ENCODE measurements at regions not wholly inside any gene's neighbourhood (a gene's known extent, or its start where the extent isn't known, plus 50 kb on each side); places are given as distances from the start of the nearest gene placed in this dataset.
A peak's percentile ranks its signal among the peaks of the same experiment; 100 is the strongest.

GRCh38 chr12:79524507-79525148, 166.1 kb downstream of the PAWR start:
- Histone ChIP-seq H3K4me3 (no peak overlapping the region), H3K9me3 (no peaks in the 10 kb centered on the region), H3K4me1 (ENCODE audit: control insufficient read depth in 1 of 2, low read depth in 2 of 2) (peaks cover 8 to 32% of the 10 kb centered on the region in 2 donors), H3K27me3 (replicated peaks; ENCODE audit: insufficient read depth) (no peaks in the 10 kb centered on the region), H3K27ac (no peak overlapping the region), H3K36me3 (no peaks in the 10 kb centered on the region)
- no peak for DNase-seq (ENCODE audit: low spot score)
- ATAC-seq (ENCODE audit: insufficient number of reproducible peaks, low FRiP score, low read depth) = no peak
- TF ChIP-seq CTCF (IDR thresholded peaks at IDR 0.05) = no peak

DNA sequence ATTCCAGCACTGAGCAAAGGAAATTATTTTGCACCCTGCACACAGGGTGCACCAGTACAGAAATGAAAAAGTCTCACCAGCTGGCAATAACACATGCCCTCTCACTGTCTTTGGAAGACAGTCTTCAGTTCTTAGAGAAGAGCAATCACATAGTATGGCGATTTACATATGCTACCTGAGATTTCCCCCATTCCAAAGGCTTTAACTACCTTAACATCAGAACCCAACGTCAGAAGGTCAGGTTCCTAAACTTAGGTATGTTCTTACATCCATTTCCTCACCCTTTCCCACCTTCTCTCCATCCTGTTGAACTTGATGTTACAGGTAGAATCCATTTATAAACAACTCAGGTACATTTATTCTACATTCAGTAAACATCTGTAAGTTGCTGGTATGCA, 167.8 kb downstream of the PAWR start:
- Histone ChIP-seq H3K4me3 (no peak overlapping the region), H3K27ac (no peak overlapping the region), H3K27me3 (replicated peaks; ENCODE audit: insufficient read depth) (no peaks in the 10 kb centered on the region), H3K9me3 (no peaks in the 10 kb centered on the region), H3K36me3 (no peaks in the 10 kb centered on the region), H3K4me1 (ENCODE audit: control insufficient read depth in 1 of 2, low read depth in 2 of 2) (peaks cover 7 to 31% of the 10 kb centered on the region in 2 donors)
- TF ChIP-seq CTCF (IDR thresholded peaks at IDR 0.05) = no peak
- DNase-seq (ENCODE audit: low spot score) (no peak), ATAC-seq (ENCODE audit: insufficient number of reproducible peaks, low FRiP score, low read depth) (no peak)

DNA sequence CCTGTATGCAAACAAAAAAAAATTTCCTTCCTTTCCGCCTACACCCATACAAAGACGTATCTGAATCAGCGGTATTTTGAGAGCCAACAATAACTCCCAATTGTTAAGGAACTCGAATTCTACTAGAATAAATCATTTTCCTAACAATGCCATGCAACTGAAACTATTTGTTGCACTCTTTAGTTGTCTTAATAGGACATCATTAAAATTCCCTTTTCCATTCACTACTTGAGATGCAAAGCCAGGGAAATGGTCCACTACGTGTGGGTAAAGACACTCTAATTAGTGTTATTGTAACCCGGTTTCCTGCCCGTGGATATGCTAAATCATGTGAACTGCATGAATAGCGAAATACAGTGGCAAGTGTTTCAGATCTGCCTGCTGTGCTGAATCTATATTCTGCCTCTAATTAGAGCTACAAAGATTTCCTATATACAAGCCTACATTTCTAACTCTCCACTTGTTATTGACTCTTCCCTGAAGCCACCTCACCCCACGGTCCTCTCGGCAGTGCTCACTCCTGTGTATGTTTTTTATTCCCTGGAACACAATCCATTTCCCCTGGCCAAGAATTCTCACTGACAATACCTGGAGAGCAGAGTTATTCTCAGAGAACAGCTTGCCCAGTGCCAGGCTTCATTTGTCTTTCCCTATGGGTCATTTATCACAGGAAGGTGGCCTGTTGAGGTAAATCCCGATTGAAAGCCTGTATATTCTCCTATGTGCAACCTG, 168.3 kb downstream of the PAWR start:
- Histone ChIP-seq H3K4me3 (peak overlapping the region; percentile 10), H3K36me3 (no peaks in the 10 kb centered on the region), H3K27me3 (replicated peaks; ENCODE audit: insufficient read depth) (no peaks in the 10 kb centered on the region), H3K9me3 (no peaks in the 10 kb centered on the region), H3K4me1 (ENCODE audit: control insufficient read depth in 1 of 2, low read depth in 2 of 2) (peaks cover 3 to 25% of the 10 kb centered on the region in 2 donors), H3K27ac (no peak overlapping the region)
- ATAC-seq (ENCODE audit: insufficient number of reproducible peaks, low FRiP score, low read depth) = no peak
- no peak for TF ChIP-seq CTCF (IDR thresholded peaks at IDR 0.05)
- DNase-seq (ENCODE audit: low spot score) = no peak

DNA sequence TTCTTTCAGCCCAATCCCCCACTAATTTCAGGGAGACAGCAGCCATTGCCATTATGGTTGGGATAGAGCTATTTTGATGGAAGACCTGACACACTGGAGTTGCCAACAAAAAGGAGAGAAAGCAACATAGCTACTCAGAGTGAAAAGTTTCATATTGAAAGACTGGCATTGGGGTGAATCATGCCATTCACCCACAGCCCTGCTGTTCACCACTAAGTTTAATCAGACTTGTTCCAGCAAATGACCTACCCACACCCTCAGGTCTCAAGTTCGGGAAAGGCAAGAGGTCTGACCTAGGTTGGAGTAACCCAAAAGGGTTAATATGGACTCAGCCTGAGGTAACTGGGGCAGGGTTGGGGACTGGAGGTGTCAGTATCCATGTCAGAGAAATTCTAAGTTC, 169.2 kb downstream of the PAWR start:
- DNase-seq (ENCODE audit: low spot score) = no peak
- no peaks in the 10 kb centered on the region for H3K36me3 ChIP-seq
- H3K27me3 ChIP-seq (replicated peaks; ENCODE audit: insufficient read depth) = no peaks in the 10 kb centered on the region
- H3K27ac ChIP-seq = no peak overlapping the region
- H3K4me3 ChIP-seq = no peak overlapping the region
- no peak for TF ChIP-seq CTCF (IDR thresholded peaks at IDR 0.05)
- ATAC-seq (ENCODE audit: insufficient number of reproducible peaks, low FRiP score, low read depth) = no peak
- H3K9me3 ChIP-seq = no peaks in the 10 kb centered on the region
- peaks cover 3 to 22% of the 10 kb centered on the region in 2 donors for H3K4me1 ChIP-seq (ENCODE audit: control insufficient read depth in 1 of 2, low read depth in 2 of 2)

DNA sequence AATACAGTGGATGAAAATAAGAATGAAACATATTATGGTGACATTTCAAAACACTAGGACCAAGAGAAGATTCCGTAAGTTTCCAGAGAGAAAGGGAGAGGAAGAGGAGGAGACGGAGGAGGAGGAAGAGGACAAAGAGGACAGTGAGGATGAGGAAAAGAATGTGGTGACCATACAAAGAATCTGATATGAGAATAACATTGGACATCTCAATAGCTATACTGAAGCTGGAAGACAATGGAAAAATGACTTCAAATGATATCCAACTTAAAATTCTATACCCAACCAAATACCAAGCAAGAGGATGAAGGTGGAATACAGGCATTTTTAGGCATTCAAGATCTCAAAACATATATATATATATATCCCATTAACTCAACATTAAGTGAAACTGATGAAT, 173.4 kb downstream of the PAWR start:
- Histone ChIP-seq H3K4me3 (no peak overlapping the region), H3K36me3 (no peaks in the 10 kb centered on the region), H3K27me3 (replicated peaks; ENCODE audit: insufficient read depth) (no peaks in the 10 kb centered on the region), H3K4me1 (ENCODE audit: control insufficient read depth in 1 of 2, low read depth in 2 of 2) (peaks cover 3 to 8% of the 10 kb centered on the region in 2 donors), H3K27ac (no peak overlapping the region), H3K9me3 (no peaks in the 10 kb centered on the region)
- no peak for DNase-seq (ENCODE audit: low spot score)
- no peak for TF ChIP-seq CTCF (IDR thresholded peaks at IDR 0.05)
- no peak for ATAC-seq (ENCODE audit: insufficient number of reproducible peaks, low FRiP score, low read depth)
